Rectal smooth muscle tissue (tissue), 1 donor: ENCODE measurements at regions not wholly inside any gene's neighbourhood (a gene's known extent, or its start where the extent isn't known, plus 50 kb on each side); places are given as distances from the start of the nearest gene placed in this dataset.

Source experiments
- H3K27ac ChIP-seq: one replicate; pipeline ENCODE4 v1.7.0; 2013; ENCODE audit warnings: low read depth, low read length, inconsistent platforms
- H3K27me3 ChIP-seq: one replicate; pipeline ENCODE4 v1.7.0; 2013; ENCODE audit warnings: low read length; ENCODE audit not compliant: control insufficient read depth, insufficient read depth
- H3K36me3 ChIP-seq: one replicate; pipeline ENCODE4 v1.7.0; 2013; ENCODE audit warnings: low read length; ENCODE audit not compliant: control insufficient read depth, insufficient read depth
- H3K4me1 ChIP-seq: one replicate; pipeline ENCODE4 v1.7.0; 2013; ENCODE audit warnings: low read length; ENCODE audit not compliant: control insufficient read depth, insufficient read depth
- H3K4me3 ChIP-seq: one replicate; pipeline ENCODE4 v1.7.0; 2013; ENCODE audit warnings: low read length
- H3K9ac ChIP-seq: one replicate; pipeline ENCODE4 v1.7.0; 2013; ENCODE audit warnings: low read length

- Histone ChIP-seq H3K27me3 (no peaks in the 10 kb centered on the region), H3K9ac (no peak overlapping the region), H3K4me1 (no peaks in the 10 kb centered on the region), H3K27ac (no peak overlapping the region), H3K36me3 (no peaks in the 10 kb centered on the region), H3K4me3 (no peak overlapping the region)
Measured at GRCh38 chr10:55002420-55002819, 201.4 kb upstream of the PCDH15 start.

GRCh38 chr10:55001422-55001821, 200.4 kb upstream of the PCDH15 start:
- no peak overlapping the region for H3K27ac ChIP-seq
- no peaks in the 10 kb centered on the region for H3K36me3 ChIP-seq
- no peaks in the 10 kb centered on the region for H3K4me1 ChIP-seq
- no peaks in the 10 kb centered on the region for H3K27me3 ChIP-seq
- no peak overlapping the region for H3K9ac ChIP-seq
- H3K4me3 ChIP-seq = no peak overlapping the region

GRCh38 chr10:54993148-54993547, 192.1 kb upstream of the PCDH15 start:
- Histone ChIP-seq H3K9ac (no peak overlapping the region), H3K4me1 (no peaks in the 10 kb centered on the region), H3K27ac (no peak overlapping the region), H3K36me3 (no peaks in the 10 kb centered on the region), H3K4me3 (no peak overlapping the region), H3K27me3 (no peaks in the 10 kb centered on the region)

- Histone ChIP-seq H3K27ac (no peak overlapping the region), H3K9ac (no peak overlapping the region), H3K4me1 (no peaks in the 10 kb centered on the region), H3K36me3 (no peaks in the 10 kb centered on the region), H3K4me3 (no peak overlapping the region), H3K27me3 (no peaks in the 10 kb centered on the region)
Measured at GRCh38 chr10:54985732-54986131, 184.7 kb upstream of the PCDH15 start.

GRCh38 chr10:54983255-54983654, 182.2 kb upstream of the PCDH15 start:
- Histone ChIP-seq H3K4me3 (no peak overlapping the region), H3K36me3 (no peaks in the 10 kb centered on the region), H3K27ac (no peak overlapping the region), H3K9ac (no peak overlapping the region), H3K4me1 (no peaks in the 10 kb centered on the region), H3K27me3 (no peaks in the 10 kb centered on the region)

GRCh38 chr10:54962134-54962900, 161.3 kb upstream of the PCDH15 start:
- H3K27me3 ChIP-seq = no peaks in the 10 kb centered on the region
- H3K36me3 ChIP-seq = no peaks in the 10 kb centered on the region
- H3K9ac ChIP-seq = no peak overlapping the region
- no peaks in the 10 kb centered on the region for H3K4me1 ChIP-seq
- no peak overlapping the region for H3K4me3 ChIP-seq
- H3K27ac ChIP-seq = no peak overlapping the region

- Histone ChIP-seq H3K4me1 (no peaks in the 10 kb centered on the region), H3K27me3 (no peaks in the 10 kb centered on the region), H3K36me3 (no peaks in the 10 kb centered on the region), H3K4me3 (no peak overlapping the region), H3K9ac (no peak overlapping the region), H3K27ac (no peak overlapping the region)
Measured at GRCh38 chr10:54961040-54961439, 160.0 kb upstream of the PCDH15 start.

GRCh38 chr10:54958844-54959243, 157.8 kb upstream of the PCDH15 start:
- H3K4me1 ChIP-seq = no peaks in the 10 kb centered on the region
- H3K36me3 ChIP-seq = no peaks in the 10 kb centered on the region
- H3K27me3 ChIP-seq = no peaks in the 10 kb centered on the region
- H3K9ac ChIP-seq = no peak overlapping the region
- no peak overlapping the region for H3K27ac ChIP-seq
- H3K4me3 ChIP-seq = no peak overlapping the region

- Histone ChIP-seq H3K4me3 (no peak overlapping the region), H3K4me1 (no peaks in the 10 kb centered on the region), H3K36me3 (no peaks in the 10 kb centered on the region), H3K9ac (no peak overlapping the region), H3K27me3 (no peaks in the 10 kb centered on the region), H3K27ac (no peak overlapping the region)
Measured at GRCh38 chr10:54947605-54948004, 146.6 kb upstream of the PCDH15 start.

- no peak overlapping the region for H3K4me3 ChIP-seq
- H3K36me3 ChIP-seq = no peaks in the 10 kb centered on the region
- H3K27ac ChIP-seq = no peak overlapping the region
- no peaks in the 10 kb centered on the region for H3K27me3 ChIP-seq
- no peak overlapping the region for H3K9ac ChIP-seq
- no peaks in the 10 kb centered on the region for H3K4me1 ChIP-seq
Measured at GRCh38 chr10:54940418-54940817, 139.4 kb upstream of the PCDH15 start.

GRCh38 chr10:54914049-54914448, 113.0 kb upstream of the PCDH15 start:
- Histone ChIP-seq H3K4me1 (no peaks in the 10 kb centered on the region), H3K36me3 (no peaks in the 10 kb centered on the region), H3K27ac (no peak overlapping the region), H3K4me3 (no peak overlapping the region), H3K9ac (no peak overlapping the region), H3K27me3 (no peaks in the 10 kb centered on the region)

GRCh38 chr10:54909165-54909564, 108.1 kb upstream of the PCDH15 start:
- Histone ChIP-seq H3K9ac (no peak overlapping the region), H3K36me3 (no peaks in the 10 kb centered on the region), H3K4me3 (no peak overlapping the region), H3K27ac (no peak overlapping the region), H3K4me1 (no peaks in the 10 kb centered on the region), H3K27me3 (no peaks in the 10 kb centered on the region)

- Histone ChIP-seq H3K27ac (no peak overlapping the region), H3K36me3 (no peaks in the 10 kb centered on the region), H3K27me3 (no peaks in the 10 kb centered on the region), H3K4me3 (no peak overlapping the region), H3K9ac (no peak overlapping the region), H3K4me1 (no peaks in the 10 kb centered on the region)
Measured at GRCh38 chr10:54908019-54908418, 107.0 kb upstream of the PCDH15 start.
